HG02973 (cell line): ENCODE measurements at regions not wholly inside any gene's neighbourhood (a gene's known extent, or its start where the extent isn't known, plus 50 kb on each side); places are given as distances from the start of the nearest gene placed in this dataset.
"Not testable (repeated sequence)": the region's sequence is repeated elsewhere in the genome, so short reads cannot be mapped to it uniquely, and the experiment has no call there.

Experiments
- ATAC-seq: cut with Tn5 transposase; IDR thresholded peaks from one replicate; pipeline ENCODE4 v1.9.1; 2021; ENCODE audit warnings: moderate library complexity; ENCODE audit not compliant: unreplicated experiment

DNA sequence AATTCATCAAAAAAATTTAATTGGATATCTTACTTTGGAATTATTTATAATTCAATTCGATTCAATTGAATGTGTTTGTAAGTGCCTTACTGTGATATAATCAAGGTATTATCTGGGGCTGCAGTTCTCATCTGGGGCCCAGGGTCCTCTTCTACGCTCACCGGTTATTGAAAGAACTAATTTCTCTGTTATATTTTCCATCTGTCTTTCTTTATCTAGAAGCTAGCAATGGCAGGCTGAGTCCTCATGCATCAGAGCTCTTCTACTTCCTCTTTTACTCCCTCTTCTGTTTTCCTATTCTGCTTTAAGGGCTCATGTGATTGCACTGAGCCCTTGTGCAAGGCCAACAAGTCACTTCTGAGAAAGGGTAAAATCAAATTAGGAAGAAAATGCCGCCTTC is 315.6 kb downstream of the RAD51AP2 start:
- peak; percentile 76 for ATAC-seq

GRCh38 chr2:17199741-17200140 is 318.5 kb downstream of the RAD51AP2 start:
- no peak for ATAC-seq

- no peak for ATAC-seq
Observed at GRCh38 chr2:17196380-17196779, 321.9 kb downstream of the RAD51AP2 start.

DNA sequence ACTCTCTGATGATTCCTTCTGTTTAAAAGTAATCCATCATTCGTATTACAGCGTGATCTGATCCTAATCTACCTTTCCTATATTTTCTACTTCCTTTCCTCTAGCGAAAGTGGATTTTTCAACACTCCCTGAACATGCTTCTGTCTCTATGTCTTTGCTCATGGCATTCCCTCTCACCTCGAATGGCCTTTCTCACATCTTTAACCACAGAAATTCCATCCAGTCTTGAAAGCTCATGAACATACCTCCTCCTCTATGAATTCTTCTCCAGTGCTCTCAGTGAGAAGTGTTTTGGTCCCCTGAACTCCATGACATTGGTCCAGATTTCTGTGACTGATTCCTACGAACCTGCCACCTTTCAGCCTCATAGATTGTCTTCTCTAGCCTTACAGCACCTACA is 323.2 kb downstream of the RAD51AP2 start:
- ATAC-seq = no peak

DNA sequence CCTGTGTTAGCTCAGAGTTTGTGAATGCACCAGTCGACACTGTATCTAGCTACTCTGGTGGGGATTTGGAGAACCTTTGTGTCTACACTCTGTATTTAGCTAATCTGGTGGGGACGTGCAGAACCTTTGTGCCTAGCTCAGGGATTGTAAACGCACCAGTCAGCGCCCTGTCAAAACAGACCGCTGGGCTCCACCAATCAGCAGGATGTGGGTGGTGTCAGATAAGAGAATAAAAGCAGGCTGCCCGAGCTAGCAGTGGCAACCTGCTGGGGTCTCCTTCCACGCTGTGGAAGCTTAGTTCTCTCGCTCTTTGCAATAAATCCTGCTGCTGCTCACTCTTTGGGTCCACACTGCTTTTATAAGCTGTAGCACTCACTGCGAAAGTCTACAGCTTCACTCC is 324.2 kb downstream of the RAD51AP2 start:
- no peak for ATAC-seq

DNA sequence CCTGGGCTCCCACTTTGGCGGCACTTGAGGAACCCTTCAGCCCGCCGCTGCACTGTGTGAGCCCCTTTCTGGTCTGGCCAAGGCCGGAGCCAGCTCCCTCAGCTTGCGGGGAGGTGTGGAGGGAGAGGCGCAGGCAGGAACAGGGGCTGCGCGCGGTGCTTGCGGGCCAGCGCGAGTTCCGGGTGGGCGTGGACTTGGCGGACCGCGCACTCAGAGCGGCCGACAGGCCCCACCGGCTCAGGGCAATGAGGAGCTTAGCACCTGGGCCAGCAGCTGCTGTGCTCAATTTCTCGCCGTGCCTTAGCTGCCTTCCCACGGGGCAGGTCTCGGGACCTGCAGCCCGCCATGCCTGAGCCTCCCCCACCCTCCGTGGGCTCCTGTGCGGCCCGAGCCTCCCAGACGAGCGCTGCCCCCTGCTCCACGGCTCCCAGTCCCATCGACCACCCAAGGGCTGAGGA is 324.8 kb downstream of the RAD51AP2 start:
- ATAC-seq = not testable (repeated sequence)

- ATAC-seq = no peak
Observed at GRCh38 chr2:17191223-17191622, 327.0 kb downstream of the RAD51AP2 start.

DNA sequence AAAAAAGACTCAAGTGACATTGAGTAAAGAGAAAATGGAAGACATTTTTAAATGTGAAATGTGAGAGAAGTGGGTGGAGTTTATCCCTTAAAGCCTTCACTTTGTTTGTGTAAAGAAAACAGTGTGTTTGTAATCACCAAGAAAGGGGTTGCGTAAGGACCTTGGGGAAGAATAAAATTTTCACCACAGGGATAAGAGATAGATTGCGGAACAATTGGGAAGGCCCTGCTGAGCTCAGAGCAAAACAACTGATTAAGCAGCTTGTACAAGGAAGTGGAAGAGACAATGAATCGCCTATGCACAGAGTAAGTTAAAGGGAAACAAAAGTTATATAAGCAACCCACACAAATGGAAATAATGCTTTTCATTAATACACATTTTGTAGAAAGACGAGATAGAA is 327.7 kb downstream of the RAD51AP2 start:
- ATAC-seq = no peak

DNA sequence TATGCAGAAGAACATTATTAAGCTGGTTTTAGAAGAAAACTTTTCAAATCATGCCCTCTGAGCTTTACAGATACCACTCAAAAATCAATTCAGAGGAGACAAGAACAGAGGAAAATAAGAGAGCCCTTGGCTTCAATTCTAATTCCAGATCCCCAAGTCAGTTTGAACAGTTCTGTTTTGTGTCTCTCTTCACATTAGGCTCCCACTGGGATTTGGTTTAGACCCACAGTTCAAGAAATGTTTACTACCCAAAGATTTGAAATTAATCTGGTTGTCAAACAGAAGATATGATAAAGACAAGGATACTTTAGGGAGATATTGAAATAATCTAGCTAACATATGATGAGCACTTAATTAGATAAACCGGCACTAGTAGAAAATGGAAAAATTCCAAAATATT is 329.5 kb downstream of the RAD51AP2 start:
- ATAC-seq = no peak

DNA sequence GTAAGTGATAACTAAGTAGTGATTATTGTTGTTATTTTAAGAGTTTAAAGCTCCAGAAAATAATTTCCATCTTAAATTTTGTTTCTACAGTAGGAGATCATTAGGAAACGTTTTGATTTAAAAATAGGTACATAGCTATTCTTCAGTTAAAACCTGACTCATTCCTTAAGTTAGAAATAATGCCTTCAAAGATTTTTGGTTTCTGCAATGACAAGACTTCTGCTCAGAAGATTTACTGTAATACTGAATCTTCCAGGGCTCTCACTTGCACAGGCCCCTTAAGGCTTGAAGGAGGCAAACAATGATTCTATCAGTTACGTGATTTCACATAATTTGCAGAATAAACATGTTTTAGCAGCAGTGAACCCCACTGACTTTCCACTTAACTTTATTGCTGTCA is 333.7 kb downstream of the RAD51AP2 start:
- ATAC-seq = no peak

- ATAC-seq = no peak
Observed at GRCh38 chr2:17182399-17182798, 335.8 kb downstream of the RAD51AP2 start.

DNA sequence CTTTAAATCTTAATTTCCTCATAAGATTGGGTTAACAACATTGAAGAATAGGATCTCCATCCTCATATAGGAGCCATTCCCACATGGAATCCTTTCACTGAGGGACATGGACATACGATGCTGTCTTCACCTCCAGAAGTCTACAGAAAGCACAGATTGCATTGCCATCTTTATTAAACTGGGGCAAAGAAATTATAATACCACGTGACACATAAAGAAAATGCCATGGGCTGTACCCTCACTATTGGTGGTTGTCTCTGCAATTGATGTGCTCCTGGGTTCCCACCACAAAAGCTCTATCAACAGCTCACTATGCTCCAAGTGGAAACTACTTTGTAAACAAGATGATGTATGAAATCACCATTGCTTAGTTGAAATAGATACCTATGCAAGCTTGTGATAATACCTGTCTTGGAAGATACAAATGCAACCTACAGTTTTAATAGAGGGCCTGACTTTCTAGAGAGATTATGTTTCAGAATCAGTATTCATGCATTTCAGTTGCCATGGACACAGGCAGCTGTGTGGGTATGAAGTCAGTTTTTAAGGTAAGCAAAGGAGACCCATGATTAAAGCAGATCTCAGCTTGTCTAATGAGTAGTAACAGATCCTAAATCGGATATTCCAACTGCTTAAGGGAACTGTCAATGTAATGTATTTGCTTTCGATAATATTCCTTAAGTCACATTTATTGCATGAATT is 337.0 kb downstream of the RAD51AP2 start:
- ATAC-seq = no peak

DNA sequence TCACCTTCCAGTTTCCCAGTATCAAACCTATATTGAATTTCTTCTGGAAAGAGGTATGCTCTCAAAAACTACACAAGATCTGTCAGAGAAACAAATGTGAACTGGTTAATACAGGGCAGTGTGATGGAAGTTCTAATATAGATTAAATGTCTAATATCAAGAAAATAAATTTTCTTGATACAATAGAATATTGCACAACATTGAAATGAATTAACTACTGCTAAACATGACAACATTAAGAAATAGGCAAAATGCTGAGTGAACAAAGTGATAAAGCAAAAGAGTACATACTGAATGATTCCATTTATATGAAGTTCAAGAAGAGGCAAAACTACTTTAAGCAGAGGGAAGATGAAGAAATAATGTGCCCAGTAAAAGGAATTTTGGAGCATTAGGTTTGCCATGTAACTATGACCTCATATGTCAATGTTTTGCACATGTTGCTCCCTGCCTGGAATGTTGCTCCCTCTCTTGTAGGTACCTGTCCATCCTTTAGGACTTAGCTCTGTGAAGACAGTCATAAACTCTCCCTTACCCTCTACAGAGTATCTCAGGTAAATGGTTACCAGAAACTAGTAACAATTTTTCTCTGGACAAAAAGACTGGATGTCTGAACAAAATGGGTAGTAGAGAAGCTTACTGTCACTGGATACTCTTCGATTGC is 339.0 kb downstream of the RAD51AP2 start:
- no peak for ATAC-seq

DNA sequence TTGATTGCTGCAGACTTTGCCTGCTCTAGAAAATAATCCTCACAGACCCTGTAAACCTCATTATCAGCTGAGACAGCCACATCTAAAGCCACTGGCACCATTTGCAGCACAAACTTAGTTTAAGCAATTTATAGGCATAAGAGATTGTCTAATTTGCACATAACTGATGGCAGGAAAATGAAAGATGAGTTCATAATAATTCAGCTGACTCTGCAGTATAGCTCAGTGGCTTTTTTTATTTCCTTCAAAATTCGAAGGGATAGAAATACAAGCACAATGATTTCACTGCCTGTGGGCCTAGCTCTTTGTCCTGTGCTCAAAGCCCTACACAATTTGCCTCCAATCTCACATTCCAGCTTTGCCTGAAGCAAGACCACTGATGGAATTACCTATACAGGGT is 341.2 kb downstream of the RAD51AP2 start:
- ATAC-seq = no peak

DNA sequence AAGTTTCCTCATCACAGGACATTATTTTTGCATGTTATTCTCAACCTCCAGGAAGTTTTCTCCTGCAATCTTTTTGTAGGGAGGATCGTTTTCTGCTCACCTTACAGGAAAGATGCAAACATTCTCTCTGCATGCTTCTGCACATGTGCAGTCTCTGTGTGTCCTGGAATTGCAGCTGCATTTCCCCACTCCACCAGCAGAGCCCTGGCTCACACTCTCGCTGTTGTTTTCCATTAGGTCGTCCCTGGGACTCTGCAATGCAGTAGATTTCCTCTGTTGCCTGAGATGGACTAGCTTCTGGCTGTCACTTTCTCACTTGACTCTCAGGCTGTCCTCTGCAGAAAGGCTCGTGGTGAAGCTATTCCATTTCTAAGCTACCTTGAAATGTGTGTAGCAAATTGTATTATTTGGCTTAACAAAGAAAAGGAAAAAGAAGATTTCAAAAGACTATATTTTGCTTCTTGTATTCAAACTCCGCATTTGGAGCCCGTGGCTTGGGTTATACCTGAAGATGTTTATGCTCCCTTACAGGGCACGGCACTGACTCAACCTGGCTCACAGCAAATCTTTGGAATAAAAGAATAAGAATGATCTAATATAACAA is 346.7 kb downstream of the RAD51AP2 start:
- peak; percentile 82 for ATAC-seq

DNA sequence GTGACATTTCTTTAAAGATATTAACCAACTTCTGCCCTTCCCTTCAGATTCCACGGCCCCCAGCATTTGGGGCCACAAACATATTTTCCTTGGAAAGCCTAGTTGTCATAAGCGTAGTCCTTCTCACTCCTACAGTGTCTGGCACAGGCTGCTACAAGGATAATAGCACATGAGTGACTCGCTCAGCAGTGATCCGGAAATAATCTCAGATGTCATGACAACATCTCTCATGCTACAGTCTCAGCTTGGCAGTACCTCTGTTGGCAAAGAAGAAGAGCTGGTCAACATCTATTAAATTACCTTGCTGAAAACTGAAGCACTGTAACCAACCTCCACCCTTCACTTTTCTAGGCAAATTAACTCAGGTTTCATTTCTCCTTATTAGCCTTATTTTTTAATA is 351.7 kb downstream of the RAD51AP2 start:
- no peak for ATAC-seq

DNA sequence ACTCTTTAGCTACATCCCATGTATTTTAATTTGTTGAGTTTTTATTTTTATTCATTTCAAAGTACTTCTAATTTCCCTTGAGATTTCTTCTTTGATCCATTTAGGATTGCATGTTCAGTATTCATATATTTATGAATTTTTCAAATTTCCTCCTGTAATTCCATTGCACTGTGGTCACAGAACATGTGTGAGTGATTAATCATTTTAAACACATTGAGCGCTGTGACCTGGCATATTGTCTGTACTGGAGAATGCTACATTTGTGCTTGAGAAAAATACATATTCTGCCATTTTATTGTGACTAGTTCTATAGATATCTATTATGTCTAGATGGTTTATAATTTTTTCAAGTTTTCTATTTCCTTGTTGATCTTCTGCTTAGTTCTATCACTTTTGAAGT is 353.7 kb downstream of the RAD51AP2 start:
- ATAC-seq = no peak

DNA sequence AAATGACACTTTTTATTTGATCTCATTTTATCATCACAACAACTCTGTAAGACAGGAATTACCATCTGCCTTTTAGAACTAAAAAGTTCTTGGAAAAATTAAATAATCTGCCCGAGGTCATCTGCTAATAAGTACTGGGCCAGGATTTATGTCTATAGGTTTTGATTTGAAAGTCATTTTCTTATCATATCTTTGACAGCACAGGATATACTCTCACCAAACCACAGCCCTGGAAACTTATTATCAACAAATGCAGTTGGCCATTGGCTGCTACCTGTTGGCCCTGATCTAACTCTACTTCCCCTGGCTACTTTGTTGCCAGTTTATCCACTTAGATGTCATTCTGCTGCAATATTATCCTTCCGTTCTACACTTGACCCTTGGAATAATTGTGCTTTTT is 354.6 kb downstream of the RAD51AP2 start:
- ATAC-seq = no peak

- ATAC-seq = no peak
Observed at GRCh38 chr2:17162713-17163112, 355.5 kb downstream of the RAD51AP2 start.

GRCh38 chr2:17160594-17160993 is 357.6 kb downstream of the RAD51AP2 start:
- peak; percentile 97 for ATAC-seq

GRCh38 chr2:17156086-17156485 is 362.2 kb downstream of the RAD51AP2 start:
- ATAC-seq = no peak

- no peak for ATAC-seq
Observed at GRCh38 chr2:17149945-17150344, 368.3 kb downstream of the RAD51AP2 start.
